ENCODE measurements at regions not wholly inside any gene's neighbourhood (a gene's known extent, or its start where the extent isn't known, plus 50 kb on each side); places are given as distances from the start of the nearest gene placed in this dataset.

GRCh38 chr3:70597312-70597711 is 284.9 kb upstream of the MDFIC2 start:
- TF ChIP-seq ELF1 (IDR thresholded peaks at IDR 0.05) (no peak), CTCF (IDR thresholded peaks at IDR 0.05) (no peak), USF2 (IDR thresholded peaks at IDR 0.05; ENCODE audit: borderline replicate concordance, low read depth, low read length) (no peak), IRF3 (IDR thresholded peaks at IDR 0.05; ENCODE audit: low read depth, low read length) (no peak)
